ENCODE measurements at regions not wholly inside any gene's neighbourhood (a gene's known extent, or its start where the extent isn't known, plus 50 kb on each side); places are given as distances from the start of the nearest gene placed in this dataset.
"Not testable (repeated sequence)": the region's sequence is repeated elsewhere in the genome, so short reads cannot be mapped to it uniquely, and the experiment has no call there.

DNA sequence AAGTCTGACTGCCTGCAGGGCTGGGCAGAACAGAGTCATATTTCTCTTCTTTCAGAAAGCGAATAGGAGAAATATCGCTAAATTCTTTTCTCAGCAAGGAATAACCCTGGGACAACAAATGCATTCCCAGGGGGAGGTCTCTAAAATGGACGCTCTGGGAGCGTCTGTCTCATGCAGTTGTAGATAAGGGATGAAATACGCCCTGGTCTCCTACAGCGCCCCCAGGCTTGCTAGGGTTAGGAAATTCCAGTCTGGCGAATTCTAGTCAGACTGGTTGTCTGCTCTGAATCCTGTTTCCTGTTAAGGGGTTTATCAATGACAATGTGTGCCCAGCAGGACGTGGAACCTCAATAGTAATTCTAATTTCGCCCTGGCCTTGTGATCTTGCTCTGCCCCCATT, 1214.1 kb downstream of the DIAPH3 start:
- no peak for DNase-seq
- WGBS, 2 donors, result 89 to 91% methylated on average over 9 of the region's 9 CpGs

DNA sequence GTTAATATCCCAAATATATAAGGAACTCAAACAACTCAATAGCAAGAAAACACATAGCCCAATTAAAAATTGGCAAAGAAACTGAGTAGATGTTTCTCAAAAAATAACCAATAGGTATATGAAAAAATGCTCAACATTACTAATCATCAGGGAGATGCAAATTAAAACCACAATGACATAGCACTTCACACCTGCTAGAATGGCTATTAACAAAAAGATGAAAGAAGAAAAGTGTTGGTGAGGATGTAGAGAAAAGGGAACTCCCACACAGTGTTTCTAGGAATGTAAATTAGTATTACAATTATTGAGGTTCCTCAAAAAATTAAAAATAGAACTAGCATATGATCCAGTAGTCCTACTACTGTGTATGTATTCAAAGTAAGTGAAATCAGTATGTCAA, 1212.8 kb downstream of the DIAPH3 start:
- H3K27me3 ChIP-seq, result no peaks in the 10 kb centered on the region
- H3K4me3 ChIP-seq, result no peak overlapping the region
- no peak for DNase-seq
- peaks cover 3 to 12% (median 7%) of the 10 kb centered on the region in 4 donors for H3K9me3 ChIP-seq
- no peaks in the 10 kb centered on the region for H3K4me1 ChIP-seq
- TF ChIP-seq POLR2A (IDR thresholded peaks at IDR 0.05), result no peak
- no peak for TF ChIP-seq POLR2AphosphoS5 (IDR thresholded peaks at IDR 0.05)
- no peak for TF ChIP-seq EP300 (IDR thresholded peaks at IDR 0.05)
- TF ChIP-seq, protein P1, sequence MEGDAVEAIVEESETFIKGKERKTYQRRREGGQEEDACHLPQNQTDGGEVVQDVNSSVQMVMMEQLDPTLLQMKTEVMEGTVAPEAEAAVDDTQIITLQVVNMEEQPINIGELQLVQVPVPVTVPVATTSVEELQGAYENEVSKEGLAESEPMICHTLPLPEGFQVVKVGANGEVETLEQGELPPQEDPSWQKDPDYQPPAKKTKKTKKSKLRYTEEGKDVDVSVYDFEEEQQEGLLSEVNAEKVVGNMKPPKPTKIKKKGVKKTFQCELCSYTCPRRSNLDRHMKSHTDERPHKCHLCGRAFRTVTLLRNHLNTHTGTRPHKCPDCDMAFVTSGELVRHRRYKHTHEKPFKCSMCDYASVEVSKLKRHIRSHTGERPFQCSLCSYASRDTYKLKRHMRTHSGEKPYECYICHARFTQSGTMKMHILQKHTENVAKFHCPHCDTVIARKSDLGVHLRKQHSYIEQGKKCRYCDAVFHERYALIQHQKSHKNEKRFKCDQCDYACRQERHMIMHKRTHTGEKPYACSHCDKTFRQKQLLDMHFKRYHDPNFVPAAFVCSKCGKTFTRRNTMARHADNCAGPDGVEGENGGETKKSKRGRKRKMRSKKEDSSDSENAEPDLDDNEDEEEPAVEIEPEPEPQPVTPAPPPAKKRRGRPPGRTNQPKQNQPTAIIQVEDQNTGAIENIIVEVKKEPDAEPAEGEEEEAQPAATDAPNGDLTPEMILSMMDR (IDR thresholded peaks at IDR 0.05), result no peak
- H3K27ac ChIP-seq, result no peak overlapping the region
- H3K36me3 ChIP-seq, result no peaks in the 10 kb centered on the region
- ATAC-seq (ENCODE audit: low FRiP score in 2 of 2), result no peak

More for the DNA sequence above, 1214.1 kb downstream of the DIAPH3 start:
- Histone ChIP-seq H3K4me3 (no peak overlapping the region), H3K4me1 (no peaks in the 10 kb centered on the region), H3K36me3 (no peaks in the 10 kb centered on the region), H3K9me3 (peaks cover 3 to 12% (median 7%) of the 10 kb centered on the region in 4 donors), H3K27me3 (no peaks in the 10 kb centered on the region), H3K27ac (no peak overlapping the region)
- no peak for ATAC-seq (ENCODE audit: low FRiP score in 2 of 2)
- TF ChIP-seq POLR2A (IDR thresholded peaks at IDR 0.05), result no peak
- TF ChIP-seq, protein P1 (IDR thresholded peaks at IDR 0.05), result no peak
- TF ChIP-seq EP300 (IDR thresholded peaks at IDR 0.05), result no peak
- no peak for TF ChIP-seq POLR2AphosphoS5 (IDR thresholded peaks at IDR 0.05)

DNA sequence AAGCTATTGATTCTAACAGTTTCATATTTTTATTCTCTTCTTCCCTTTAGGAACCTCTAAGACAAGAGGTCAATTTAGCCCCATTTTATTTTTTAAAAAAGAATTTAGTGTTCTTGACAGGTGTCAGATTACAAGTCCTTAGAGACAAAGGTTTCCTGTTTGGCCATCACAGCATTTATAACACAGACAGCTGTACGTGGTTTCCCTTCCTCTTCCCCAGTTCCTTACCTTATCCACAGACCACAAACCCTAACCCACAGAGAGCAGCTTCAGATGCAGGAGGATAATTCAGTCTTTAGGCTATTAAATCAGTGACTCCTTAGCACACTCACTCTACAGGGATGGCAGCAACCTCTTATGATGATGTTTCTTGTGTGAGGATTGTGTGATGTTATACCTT, 1210.1 kb downstream of the DIAPH3 start:
- no peaks in the 10 kb centered on the region for H3K4me1 ChIP-seq
- no peak overlapping the region for H3K27ac ChIP-seq
- H3K9me3 ChIP-seq, result peaks cover 3 to 12% (median 7%) of the 10 kb centered on the region in 4 donors
- TF ChIP-seq, protein P1 (IDR thresholded peaks at IDR 0.05), result no peak
- TF ChIP-seq POLR2A (IDR thresholded peaks at IDR 0.05), result no peak
- no peak for TF ChIP-seq POLR2AphosphoS5 (IDR thresholded peaks at IDR 0.05)
- no peak for TF ChIP-seq EP300 (IDR thresholded peaks at IDR 0.05)
- DNase-seq (no peak), ATAC-seq (ENCODE audit: low FRiP score in 2 of 2) (no peak)
- H3K36me3 ChIP-seq, result no peaks in the 10 kb centered on the region
- no peaks in the 10 kb centered on the region for H3K27me3 ChIP-seq
- H3K4me3 ChIP-seq, result no peak overlapping the region
- 12 to 38% methylated on average over 1 of the region's 1 CpG for WGBS, 2 donors

DNA sequence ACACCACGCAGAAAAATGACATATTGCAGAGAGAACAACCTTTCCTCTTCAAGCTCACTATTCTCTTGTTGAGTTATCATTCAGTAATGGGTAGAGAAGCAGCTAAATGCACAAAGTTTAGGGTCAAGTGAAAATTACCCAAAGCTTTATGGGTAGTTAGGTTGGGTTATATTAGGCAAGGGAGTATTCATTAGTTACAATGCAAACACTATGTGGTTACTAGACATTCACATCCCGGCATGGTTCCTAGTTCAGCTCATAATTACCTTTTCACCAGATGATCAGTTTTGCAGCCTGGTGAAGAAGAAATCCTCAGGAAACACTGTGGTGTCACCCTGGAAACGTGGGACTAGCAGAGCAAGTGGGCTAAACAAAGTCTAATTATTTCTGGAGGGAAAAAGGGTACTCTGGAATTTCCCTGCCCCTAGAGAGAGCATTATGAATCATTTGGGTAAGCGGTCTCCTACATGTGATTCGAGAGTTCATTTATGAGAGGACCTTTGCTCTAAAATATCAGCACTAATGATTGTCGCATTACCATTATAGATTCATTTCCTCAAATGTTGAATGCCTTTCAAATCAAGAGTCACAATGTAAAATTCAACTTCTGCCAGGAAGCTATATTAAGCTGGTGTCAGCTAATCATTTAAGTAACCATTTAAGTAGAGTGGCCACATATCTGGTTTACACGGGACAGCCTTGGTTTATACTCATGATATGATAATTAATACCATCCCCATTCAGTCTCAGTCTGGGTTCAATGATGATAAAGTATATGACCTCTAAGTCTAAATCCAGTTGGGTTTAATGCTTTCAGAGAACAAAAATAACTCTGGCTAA, 1208.0 kb downstream of the DIAPH3 start:
- H3K9me3 ChIP-seq, result no peaks in the 10 kb centered on the region
- H3K27me3 ChIP-seq, result no peaks in the 10 kb centered on the region
- H3K4me1 ChIP-seq, result no peaks in the 10 kb centered on the region
- no peaks in the 10 kb centered on the region for H3K36me3 ChIP-seq
- H3K27ac ChIP-seq, result no peak overlapping the region
- no peak overlapping the region for H3K4me3 ChIP-seq
- no peak for TF ChIP-seq EP300 (IDR thresholded peaks at IDR 0.05)
- TF ChIP-seq POLR2A (IDR thresholded peaks at IDR 0.05), result no peak
- no peak for TF ChIP-seq POLR2AphosphoS5 (IDR thresholded peaks at IDR 0.05)
- ATAC-seq (ENCODE audit: low FRiP score in 2 of 2), result no peak
- DNase-seq, result no peak
- WGBS, 2 donors, result 83 to 89% methylated on average over 7 of the region's 7 CpGs

DNA sequence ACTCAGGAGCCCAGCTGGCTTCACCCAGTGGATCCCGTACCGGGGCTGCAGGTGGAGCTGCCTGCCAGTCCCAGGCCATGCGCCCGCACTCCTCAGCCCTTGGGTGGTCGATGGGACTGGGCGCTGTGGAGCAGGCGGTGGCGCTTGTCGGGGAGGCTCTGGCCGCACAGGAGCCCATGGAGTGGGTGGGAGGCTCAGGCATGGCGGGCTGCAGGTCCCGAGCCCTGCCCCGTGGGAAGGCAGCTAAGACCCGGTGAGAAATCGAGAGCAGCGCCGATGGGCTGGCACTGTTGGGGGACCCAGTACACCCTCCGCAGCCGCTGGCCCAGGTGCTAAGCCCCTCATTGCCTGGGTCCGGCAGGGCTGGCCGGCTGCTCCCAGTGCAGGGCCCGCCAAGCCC, 1205.6 kb downstream of the DIAPH3 start:
- WGBS, 2 donors, result 96 to 97% methylated on average over 5 to 13 of the region's 22 CpGs
- not testable (repeated sequence) for H3K36me3 ChIP-seq, H3K4me3 ChIP-seq

DNA sequence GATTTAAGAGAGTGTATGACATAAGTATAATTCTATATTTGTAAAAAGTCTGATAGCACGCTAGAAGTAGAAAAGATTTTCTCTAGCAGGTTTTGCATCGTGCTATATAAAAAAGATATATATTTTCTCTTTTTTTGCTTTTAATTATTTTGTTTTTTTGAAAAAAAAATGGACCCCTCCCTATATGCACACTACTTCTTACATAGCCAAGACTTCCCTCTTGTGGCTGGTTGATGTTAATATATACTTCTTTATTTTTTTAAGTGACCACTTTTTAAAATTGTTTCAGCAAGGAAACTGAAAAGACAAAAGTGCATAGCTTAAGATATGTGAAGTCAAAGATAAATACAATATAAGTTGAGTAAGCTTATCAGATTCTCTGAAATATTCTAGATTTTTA, 1202.8 kb downstream of the DIAPH3 start:
- H3K27ac ChIP-seq, result no peak overlapping the region
- no peaks in the 10 kb centered on the region for H3K27me3 ChIP-seq
- ATAC-seq (ENCODE audit: low FRiP score in 2 of 2), result no peak
- TF ChIP-seq, protein P1 (IDR thresholded peaks at IDR 0.05), result no peak
- TF ChIP-seq POLR2AphosphoS5 (IDR thresholded peaks at IDR 0.05), result no peak
- no peak for TF ChIP-seq POLR2A (IDR thresholded peaks at IDR 0.05)
- no peak for TF ChIP-seq EP300 (IDR thresholded peaks at IDR 0.05)
- H3K36me3 ChIP-seq, result no peaks in the 10 kb centered on the region
- no peak for DNase-seq
- no peak overlapping the region for H3K4me3 ChIP-seq
- H3K9me3 ChIP-seq, result no peaks in the 10 kb centered on the region
- no peaks in the 10 kb centered on the region for H3K4me1 ChIP-seq
- 81 to 83% methylated on average over 2 of the region's 2 CpGs for WGBS, 2 donors

More for the DNA sequence above, 1205.6 kb downstream of the DIAPH3 start:
- DNase-seq, result peak in 1 of 2 donors; percentile 62
- not testable (repeated sequence) for ATAC-seq (ENCODE audit: low FRiP score in 2 of 2); H3K4me1 ChIP-seq; H3K9me3 ChIP-seq; H3K27ac ChIP-seq; H3K27me3 ChIP-seq

All from upper lobe of left lung (tissue), 6 donors.